Testis (tissue), 2 donors: ENCODE measurements at regions not wholly inside any gene's neighbourhood (a gene's known extent, or its start where the extent isn't known, plus 50 kb on each side); places are given as distances from the start of the nearest gene placed in this dataset.

Experiments used
- CTCF ChIP-seq, 3 experiments: fragments of 450-650 bp in 2 of 3; fragments of 200-600 bp in 1 of 3; sonication (generic) in 1 of 3; IDR thresholded peaks; one replicate each; pipeline ENCODE4 v1.5.1; 2016 to 2019; ENCODE audit warnings: antibody characterized with exemption in 3 of 3, mild to moderate bottlenecking in 2 of 3, moderate library complexity in 1 of 3
- POLR2A ChIP-seq: fragments of 450-650 bp; IDR thresholded peaks from one replicate; pipeline ENCODE4 v1.6.1; 2017; ENCODE audit warnings: antibody characterized with exemption, mild to moderate bottlenecking, moderate library complexity

- TF ChIP-seq CTCF (IDR thresholded peaks at IDR 0.05) (no peak), POLR2A (no peak)
These were observed 58.6 kb upstream of the FBXO11 start for GRCh38 chr2:47964722-47965434.
